ENCODE measurements at regions not wholly inside any gene's neighbourhood (a gene's known extent, or its start where the extent isn't known, plus 50 kb on each side); places are given as distances from the start of the nearest gene placed in this dataset.

- no peak for DNase-seq (ENCODE audit: low read depth)
- TF ChIP-seq MYC (IDR thresholded peaks at IDR 0.05; ENCODE audit: low read depth, low read length) = no peak
- no peak for TF ChIP-seq POLR2A (IDR thresholded peaks at IDR 0.05; ENCODE audit: extremely low read depth, insufficient read length)
- TF ChIP-seq, protein P1, sequence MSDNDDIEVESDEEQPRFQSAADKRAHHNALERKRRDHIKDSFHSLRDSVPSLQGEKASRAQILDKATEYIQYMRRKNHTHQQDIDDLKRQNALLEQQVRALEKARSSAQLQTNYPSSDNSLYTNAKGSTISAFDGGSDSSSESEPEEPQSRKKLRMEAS (IDR thresholded peaks at IDR 0.05; ENCODE audit: low read depth, low read length) = no peak
- TF ChIP-seq, protein P2, sequence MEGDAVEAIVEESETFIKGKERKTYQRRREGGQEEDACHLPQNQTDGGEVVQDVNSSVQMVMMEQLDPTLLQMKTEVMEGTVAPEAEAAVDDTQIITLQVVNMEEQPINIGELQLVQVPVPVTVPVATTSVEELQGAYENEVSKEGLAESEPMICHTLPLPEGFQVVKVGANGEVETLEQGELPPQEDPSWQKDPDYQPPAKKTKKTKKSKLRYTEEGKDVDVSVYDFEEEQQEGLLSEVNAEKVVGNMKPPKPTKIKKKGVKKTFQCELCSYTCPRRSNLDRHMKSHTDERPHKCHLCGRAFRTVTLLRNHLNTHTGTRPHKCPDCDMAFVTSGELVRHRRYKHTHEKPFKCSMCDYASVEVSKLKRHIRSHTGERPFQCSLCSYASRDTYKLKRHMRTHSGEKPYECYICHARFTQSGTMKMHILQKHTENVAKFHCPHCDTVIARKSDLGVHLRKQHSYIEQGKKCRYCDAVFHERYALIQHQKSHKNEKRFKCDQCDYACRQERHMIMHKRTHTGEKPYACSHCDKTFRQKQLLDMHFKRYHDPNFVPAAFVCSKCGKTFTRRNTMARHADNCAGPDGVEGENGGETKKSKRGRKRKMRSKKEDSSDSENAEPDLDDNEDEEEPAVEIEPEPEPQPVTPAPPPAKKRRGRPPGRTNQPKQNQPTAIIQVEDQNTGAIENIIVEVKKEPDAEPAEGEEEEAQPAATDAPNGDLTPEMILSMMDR (IDR thresholded peaks at IDR 0.05; ENCODE audit: low read depth, low read length) = no peak
- H3K4me3 ChIP-seq (ENCODE audit: low read depth, low read length) = no peak overlapping the region
Observed at GRCh38 chr16:76175718-76176117, 101.5 kb upstream of the CNTNAP4 start.

- H3K4me3 ChIP-seq (ENCODE audit: low read depth, low read length) = no peak overlapping the region
- DNase-seq (ENCODE audit: low read depth) = peak; percentile 3
- TF ChIP-seq, protein P2 (IDR thresholded peaks at IDR 0.05; ENCODE audit: low read depth, low read length) = no peak
- TF ChIP-seq POLR2A (IDR thresholded peaks at IDR 0.05; ENCODE audit: extremely low read depth, insufficient read length) (no peak), MYC (IDR thresholded peaks at IDR 0.05; ENCODE audit: low read depth, low read length) (no peak)
- TF ChIP-seq, protein P1 (IDR thresholded peaks at IDR 0.05; ENCODE audit: low read depth, low read length) = no peak
Observed at GRCh38 chr16:76176153-76176552, 101.0 kb upstream of the CNTNAP4 start.

- TF ChIP-seq, protein P1 (IDR thresholded peaks at IDR 0.05; ENCODE audit: low read depth, low read length) = no peak
- TF ChIP-seq POLR2A (IDR thresholded peaks at IDR 0.05; ENCODE audit: extremely low read depth, insufficient read length) (no peak), MYC (IDR thresholded peaks at IDR 0.05; ENCODE audit: low read depth, low read length) (no peak)
- TF ChIP-seq, protein P2 (IDR thresholded peaks at IDR 0.05; ENCODE audit: low read depth, low read length) = no peak
- no peak overlapping the region for H3K4me3 ChIP-seq (ENCODE audit: low read depth, low read length)
- no peak for DNase-seq (ENCODE audit: low read depth)
Observed at GRCh38 chr16:76176616-76177015, 100.6 kb upstream of the CNTNAP4 start.

- no peak for DNase-seq (ENCODE audit: low read depth)
- TF ChIP-seq, protein P1 (IDR thresholded peaks at IDR 0.05; ENCODE audit: low read depth, low read length) = no peak
- no peak for TF ChIP-seq POLR2A (IDR thresholded peaks at IDR 0.05; ENCODE audit: extremely low read depth, insufficient read length)
- TF ChIP-seq, protein P2 (IDR thresholded peaks at IDR 0.05; ENCODE audit: low read depth, low read length) = no peak
- no peak for TF ChIP-seq MYC (IDR thresholded peaks at IDR 0.05; ENCODE audit: low read depth, low read length)
- H3K4me3 ChIP-seq (ENCODE audit: low read depth, low read length) = no peak overlapping the region
Observed at GRCh38 chr16:76182041-76182635, 95.1 kb upstream of the CNTNAP4 start.

DNA sequence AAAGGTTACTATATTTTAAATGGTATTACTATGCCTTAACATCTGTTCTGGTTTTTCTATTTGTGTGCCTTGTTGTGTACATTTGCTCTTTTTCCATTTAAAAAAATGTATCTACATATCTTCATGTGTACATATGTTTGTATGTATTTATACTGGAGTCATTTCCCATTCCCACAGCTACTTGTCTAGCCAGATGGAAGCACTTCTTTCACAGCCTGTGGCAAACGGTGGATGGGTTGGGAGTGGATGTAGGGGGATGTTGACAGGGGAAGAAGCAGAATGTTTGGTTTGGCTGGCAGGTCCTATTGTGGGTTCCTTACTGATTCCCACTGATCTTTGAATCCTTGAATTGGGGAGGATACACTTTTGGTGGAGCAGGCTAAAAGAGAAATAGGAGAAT is 93.6 kb upstream of the CNTNAP4 start:
- TF ChIP-seq MYC (IDR thresholded peaks at IDR 0.05; ENCODE audit: low read depth, low read length) (no peak), POLR2A (IDR thresholded peaks at IDR 0.05; ENCODE audit: extremely low read depth, insufficient read length) (no peak)
- TF ChIP-seq, protein P1 (IDR thresholded peaks at IDR 0.05; ENCODE audit: low read depth, low read length) = no peak
- TF ChIP-seq, protein P2 (IDR thresholded peaks at IDR 0.05; ENCODE audit: low read depth, low read length) = no peak
- H3K4me3 ChIP-seq (ENCODE audit: low read depth, low read length) = no peak overlapping the region
- DNase-seq (ENCODE audit: low read depth) = no peak

Measured in NB4 (cell line).